ENCODE measurements at regions not wholly inside any gene's neighbourhood (a gene's known extent, or its start where the extent isn't known, plus 50 kb on each side); places are given as distances from the start of the nearest gene placed in this dataset.
A peak's percentile ranks its signal among the peaks of the same experiment; 100 is the strongest.

- no peak for DNase-seq (ENCODE audit: low read depth)
Measured at GRCh38 chr9:104025104-104025503, 69.0 kb upstream of the SMC2 start.

- DNase-seq (ENCODE audit: low read depth), result peak; percentile 7
Measured at GRCh38 chr9:104025945-104026344, 68.2 kb upstream of the SMC2 start.

GRCh38 chr9:104027295-104027694 lies 66.8 kb upstream of the SMC2 start:
- DNase-seq (ENCODE audit: low read depth), result no peak

- no peak for DNase-seq (ENCODE audit: low read depth)
Measured at GRCh38 chr9:104028827-104029226, 65.3 kb upstream of the SMC2 start.

All from myocyte (in vitro differentiated cells).